GM12891 (cell line): ENCODE measurements at regions not wholly inside any gene's neighbourhood (a gene's known extent, or its start where the extent isn't known, plus 50 kb on each side); places are given as distances from the start of the nearest gene placed in this dataset.

Experiments
- PAX5 ChIP-seq: IDR thresholded peaks from 2 replicates; pipeline ENCODE4 v1.6.1; 2011; ENCODE audit warnings: low read length, moderate library complexity, mild to moderate bottlenecking; ENCODE audit not compliant: insufficient read depth, severe bottlenecking
- POLR2A ChIP-seq: IDR thresholded peaks from 2 replicates; pipeline ENCODE4 v1.6.1; 2011; ENCODE audit warnings: low read depth, low read length, control low read depth
- POLR2AphosphoS5 ChIP-seq: IDR thresholded peaks from 2 replicates; pipeline ENCODE4 v1.6.1; 2011; ENCODE audit warnings: low read depth, low read length, control low read depth
- POU2F2 ChIP-seq: IDR thresholded peaks from 2 replicates; pipeline ENCODE4 v1.6.1; 2011; ENCODE audit warnings: low read depth, mild to moderate bottlenecking, control low read depth, low read length, moderate library complexity
- TAF1 ChIP-seq: IDR thresholded peaks from 2 replicates; pipeline ENCODE4 v1.6.1; 2011; ENCODE audit warnings: low read depth, low read length, control low read depth

- no peak for TF ChIP-seq TAF1
- no peak for TF ChIP-seq POLR2A
- no peak for TF ChIP-seq POU2F2
- no peak for TF ChIP-seq POLR2AphosphoS5
- TF ChIP-seq PAX5: no peak
Measured at GRCh38 chr6:44514576-44515193, 127.2 kb downstream of the CDC5L start.
